CD4-positive, alpha-beta T cell treated with Interferon alpha-2 for 1 hour (primary cell): ENCODE measurements at regions not wholly inside any gene's neighbourhood (a gene's known extent, or its start where the extent isn't known, plus 50 kb on each side); places are given as distances from the start of the nearest gene placed in this dataset.
"Not testable (repeated sequence)": the region's sequence is repeated elsewhere in the genome, so short reads cannot be mapped to it uniquely, and the experiment has no call there.

Experiments
- DNase-seq, 2 donors: peaks; one replicate each; pipeline ENCODE4 v3.0.0-alpha.2; 2020 to 2022

GRCh38 chr17:71423871-71424546, 696.8 kb upstream of the SOX9 start:
- no peak for DNase-seq

- no peak for DNase-seq
Measured at GRCh38 chr17:71427801-71428200, 693.0 kb upstream of the SOX9 start.

DNA sequence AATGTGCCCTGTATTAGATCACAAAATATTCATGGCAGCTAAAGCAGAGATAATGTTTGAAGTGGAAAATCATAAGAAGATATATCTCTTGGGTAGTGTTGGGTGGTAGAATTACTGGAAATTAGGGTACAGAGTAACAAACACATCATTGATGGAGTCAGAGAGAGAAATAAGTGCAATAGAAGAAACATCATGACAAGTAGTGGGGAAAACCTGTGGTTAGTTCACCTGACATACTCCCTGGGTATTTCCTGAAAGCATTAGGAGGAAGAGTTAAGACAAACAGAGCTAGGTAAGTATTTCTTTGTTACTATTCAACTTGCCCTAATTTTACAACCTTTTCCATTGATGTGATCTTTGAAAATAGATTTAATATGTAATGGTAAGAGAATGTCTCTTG, 691.9 kb upstream of the SOX9 start:
- DNase-seq, result no peak

DNA sequence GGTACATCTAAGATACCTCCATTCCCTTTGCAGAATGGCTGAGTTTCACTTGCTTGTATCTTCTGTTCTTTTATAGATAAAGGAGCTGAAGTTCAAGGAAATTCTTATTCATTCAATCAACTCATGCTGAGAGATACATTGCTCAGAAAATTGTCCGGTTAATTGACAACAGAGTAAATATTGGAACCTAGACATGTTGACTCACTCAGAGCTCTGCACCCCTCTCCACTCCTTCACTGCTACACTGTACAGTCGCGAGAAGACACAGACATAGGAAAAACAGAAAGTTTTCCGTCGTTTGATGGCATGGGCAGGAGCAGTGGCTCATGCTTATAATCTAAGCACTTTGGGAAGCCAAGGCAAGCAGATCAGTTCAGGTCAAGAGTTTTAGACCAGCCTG, 690.5 kb upstream of the SOX9 start:
- DNase-seq, result no peak

- no peak for DNase-seq
Measured at GRCh38 chr17:71431146-71431545, 689.7 kb upstream of the SOX9 start.

GRCh38 chr17:71432378-71433315, 688.2 kb upstream of the SOX9 start:
- no peak for DNase-seq

- DNase-seq, result no peak
Measured at GRCh38 chr17:71434716-71435115, 686.1 kb upstream of the SOX9 start.

DNA sequence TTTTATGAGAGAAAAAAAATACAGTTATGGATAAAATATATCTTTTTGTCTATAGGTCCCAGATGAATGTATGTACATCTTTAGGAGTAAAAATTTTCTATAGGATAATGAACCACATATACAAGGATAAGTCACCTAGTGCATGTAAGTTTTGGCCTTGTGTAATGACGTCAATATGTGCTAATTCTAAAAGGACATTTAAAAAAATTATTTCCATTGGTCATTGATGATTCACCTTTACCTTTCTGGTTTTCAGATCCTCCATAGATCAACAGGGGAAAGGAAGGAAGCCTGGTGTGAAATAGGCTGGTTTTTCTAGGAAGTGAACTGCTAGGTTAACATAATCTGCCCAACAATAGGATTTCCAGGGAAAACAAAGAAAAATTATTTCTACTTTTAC, 684.3 kb upstream of the SOX9 start:
- DNase-seq, result no peak

DNA sequence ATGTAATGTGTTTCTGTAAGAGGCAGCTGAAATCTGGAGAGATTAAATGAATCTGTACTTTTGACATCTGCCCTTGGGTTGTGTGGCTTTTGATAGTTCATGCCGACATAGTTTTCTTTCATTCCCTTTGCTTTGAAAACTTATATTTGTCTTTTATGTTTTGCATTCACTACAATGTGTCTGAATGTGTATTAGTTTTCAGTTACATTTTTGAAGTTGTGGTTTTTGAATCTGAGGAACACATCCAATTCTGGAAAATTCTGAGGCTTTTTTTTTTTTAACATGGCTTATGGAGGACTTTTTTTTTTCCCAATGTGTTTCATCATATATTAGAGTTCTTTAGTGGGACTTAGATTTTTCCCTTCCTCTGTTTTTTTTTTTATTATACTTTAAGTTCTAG, 683.7 kb upstream of the SOX9 start:
- DNase-seq, result no peak

DNA sequence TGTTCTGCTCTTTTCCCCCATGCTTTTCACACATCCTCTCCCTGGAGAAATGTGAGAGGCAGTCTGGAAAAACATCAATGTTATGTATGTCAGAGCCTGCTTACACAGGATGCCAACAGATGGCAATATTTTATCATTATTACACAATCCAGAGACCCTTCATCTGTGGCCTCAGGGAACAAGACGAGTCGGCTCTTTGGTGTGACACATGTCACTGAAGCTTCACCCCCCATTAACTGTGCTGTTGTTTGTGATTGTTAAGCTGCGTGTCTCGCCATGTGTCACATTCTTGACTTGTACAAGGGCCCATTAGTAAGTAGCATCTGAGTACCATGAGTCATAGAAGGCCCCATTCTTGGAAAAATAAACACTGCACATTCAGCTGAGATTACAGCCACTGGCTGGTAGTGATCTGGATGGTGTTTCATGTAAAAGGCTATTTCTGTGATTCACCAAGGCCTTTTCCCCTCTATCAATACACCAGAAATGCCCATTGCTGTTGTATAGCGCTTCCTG, 682.1 kb upstream of the SOX9 start:
- no peak for DNase-seq

GRCh38 chr17:71440513-71440912, 680.3 kb upstream of the SOX9 start:
- DNase-seq, result no peak

DNA sequence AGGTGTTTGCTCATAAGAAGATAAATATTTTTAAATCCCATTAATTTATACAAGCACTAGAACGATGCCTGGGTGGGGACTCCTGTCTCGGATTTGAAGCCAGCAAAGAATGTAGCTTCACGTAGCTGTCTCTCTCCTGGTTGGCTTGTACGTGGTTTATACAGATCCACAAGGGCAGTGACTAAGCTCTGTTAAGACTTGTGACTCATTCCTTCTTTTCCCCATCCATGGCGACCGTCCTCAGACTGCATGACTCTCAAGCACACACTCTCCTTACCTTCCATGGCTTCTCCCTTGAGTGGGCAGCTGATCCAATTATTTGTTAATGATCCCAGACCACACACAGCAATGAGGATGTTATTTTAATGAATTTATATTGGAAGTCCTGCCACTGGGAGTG, 679.7 kb upstream of the SOX9 start:
- DNase-seq, result no peak

DNA sequence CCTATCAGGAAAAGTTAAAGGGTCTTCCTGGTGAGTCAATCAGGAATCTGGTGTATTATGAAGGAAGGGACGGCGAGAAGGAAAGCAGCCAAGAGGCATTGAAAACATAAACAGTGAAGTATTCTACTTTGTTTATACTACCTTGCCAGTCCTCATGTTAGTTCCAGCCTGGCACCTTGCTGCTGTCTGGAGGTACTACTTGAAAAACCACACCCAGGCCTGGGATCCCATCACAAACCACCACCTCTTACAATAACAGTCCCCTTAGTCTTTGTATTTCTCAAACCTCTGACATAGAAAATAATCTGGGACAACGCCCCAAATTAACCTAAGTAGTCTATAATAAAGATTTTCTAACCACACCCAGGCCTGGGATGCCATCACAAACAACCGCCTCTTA, 676.7 kb upstream of the SOX9 start:
- DNase-seq, result no peak

DNA sequence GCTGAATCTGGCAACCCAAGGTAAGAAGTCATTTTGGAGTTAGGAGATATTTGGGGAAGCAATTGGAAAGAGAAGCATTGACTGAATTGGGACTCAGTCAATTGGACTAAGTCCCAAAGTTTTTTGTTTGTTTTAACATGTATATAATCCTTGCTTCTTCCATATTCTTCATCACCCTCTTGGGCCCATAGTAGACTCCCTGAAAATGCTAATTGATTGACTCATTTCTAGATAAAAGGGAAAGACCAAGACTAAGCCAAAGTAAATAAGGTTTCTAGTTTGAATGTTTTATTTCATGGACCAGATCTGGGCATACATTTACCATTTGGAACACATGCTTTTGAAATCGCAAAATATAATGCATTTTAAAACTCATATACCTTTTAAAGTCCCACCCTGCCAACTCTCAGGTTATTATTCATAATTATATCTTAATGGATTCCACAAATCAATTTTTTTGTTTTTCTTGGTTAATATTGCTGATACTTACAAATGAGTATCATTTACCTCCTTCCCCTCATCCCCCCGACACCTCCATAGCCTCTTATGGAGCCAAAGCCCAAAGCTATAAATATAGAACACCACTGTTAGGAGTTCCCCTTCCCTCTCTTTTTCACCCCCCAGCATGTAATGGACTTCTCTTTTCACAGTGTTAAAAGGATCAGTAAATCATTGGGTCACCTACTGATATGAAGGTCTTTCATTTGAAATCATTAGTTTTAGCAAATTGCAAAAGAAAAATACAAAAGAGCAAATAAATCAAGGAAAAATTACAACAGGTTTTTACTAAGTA, 674.0 kb upstream of the SOX9 start:
- DNase-seq, result no peak

- DNase-seq, result no peak
Measured at GRCh38 chr17:71447644-71448043, 673.2 kb upstream of the SOX9 start.

DNA sequence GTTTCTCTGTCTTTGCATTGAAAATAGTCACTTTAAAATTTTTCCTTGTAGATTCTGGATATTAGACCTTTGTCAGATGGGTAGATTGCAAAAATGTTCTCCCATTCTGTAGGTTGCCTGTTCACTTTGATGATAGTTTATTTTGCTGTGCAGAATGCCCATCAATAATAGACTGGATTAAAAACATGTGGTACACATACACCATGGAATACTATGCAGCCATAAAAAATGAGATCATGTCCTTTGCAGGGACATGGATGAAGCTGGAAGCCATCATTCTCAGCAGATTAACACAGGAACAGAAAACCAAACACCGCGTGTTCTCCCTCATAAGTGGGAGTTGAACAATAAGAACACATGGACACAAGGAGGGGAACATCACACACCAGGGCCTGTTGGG, 670.2 kb upstream of the SOX9 start:
- DNase-seq, result not testable (repeated sequence)

- DNase-seq, result no peak
Measured at GRCh38 chr17:71453876-71454422, 666.9 kb upstream of the SOX9 start.

DNA sequence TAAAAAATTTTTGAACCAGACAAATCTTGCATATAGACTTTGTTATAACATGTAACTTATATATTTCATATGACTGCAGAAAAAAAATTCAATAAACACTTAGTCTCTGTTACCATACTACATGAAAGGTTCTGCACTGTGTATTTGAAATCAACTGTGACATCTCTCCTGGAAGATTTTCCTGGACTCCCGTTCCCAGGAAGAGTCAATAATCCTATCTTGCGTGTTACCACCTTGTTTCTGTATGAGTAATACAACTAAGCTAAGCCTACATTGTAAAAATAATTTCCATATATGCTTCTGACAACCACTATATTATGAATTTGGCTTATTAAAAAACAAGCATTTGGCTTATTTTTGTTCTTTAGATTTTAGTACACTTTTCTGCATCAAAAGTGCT, 665.6 kb upstream of the SOX9 start:
- DNase-seq, result no peak

DNA sequence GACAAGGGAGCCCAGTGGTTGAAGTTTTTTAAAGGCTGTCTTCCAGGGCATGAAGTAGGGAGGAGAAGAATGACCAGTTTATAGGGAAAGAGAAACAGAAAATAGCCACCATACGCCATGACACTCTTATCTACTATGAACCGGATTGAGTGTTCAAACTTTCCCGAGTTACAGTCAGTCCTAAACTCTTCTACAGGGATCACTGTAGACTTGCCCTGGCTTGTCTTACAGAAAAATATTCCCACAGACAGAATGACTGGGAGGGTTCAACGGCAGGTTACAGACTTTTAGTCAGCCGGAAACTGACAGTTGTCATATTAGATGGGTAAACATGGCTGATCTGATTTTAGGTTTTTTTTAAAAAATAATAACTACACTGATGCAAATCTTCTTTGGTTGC, 662.5 kb upstream of the SOX9 start:
- no peak for DNase-seq

- DNase-seq, result no peak
Measured at GRCh38 chr17:71460943-71461342, 659.9 kb upstream of the SOX9 start.

GRCh38 chr17:71461498-71462169, 659.2 kb upstream of the SOX9 start:
- DNase-seq, result no peak

GRCh38 chr17:71464241-71464640, 656.6 kb upstream of the SOX9 start:
- no peak for DNase-seq
